H1 (cell line): ENCODE measurements at regions not wholly inside any gene's neighbourhood (a gene's known extent, or its start where the extent isn't known, plus 50 kb on each side); places are given as distances from the start of the nearest gene placed in this dataset.

Source experiments
- CTCF ChIA-PET: fragments of 300-600 bp; sonication (Branson Sonifier 250); formaldehyde crosslinking; loops from one replicate; lab custom pipeline; 2021; ENCODE audit not compliant: partially characterized antibody; lab: Charles Lee
- POLR2A ChIA-PET: fragments of 300-600 bp; sonication (Branson Sonifier 250); formaldehyde crosslinking; loops from one replicate; lab custom pipeline; 2021; ENCODE audit warnings: inconsistent platforms; ENCODE audit not compliant: partially characterized antibody; lab: Charles Lee
- DNase-seq, 2 experiments: peaks; one replicate each; pipeline versions ENCODE4 v3.0.0 to v3.0.0-alpha.2; 2010 to 2022; ENCODE audit warnings: low spot score in 2 of 2, low read depth in 1 of 2, mixed read lengths in 1 of 2
- FAIRE-seq: peaks from 2 replicates; lab custom pipeline; 2011; peaks lifted over from hg19 to GRCh38; lab: Jason Lieb, UNC
- H2AFZ ChIP-seq: 2 replicates; pipeline ENCODE4 v1.8.1; 2012; ENCODE audit warnings: low read length, inconsistent platforms
- H2AK5ac ChIP-seq: 2 replicates; pipeline ENCODE4 v1.6.1; 2013; ENCODE audit warnings: low read depth, low read length
- H2BK120ac ChIP-seq: replicated peaks from 2 replicates; pipeline ENCODE3; 2013; ENCODE audit warnings: low read depth, low read length, inconsistent platforms
- H2BK12ac ChIP-seq: 2 replicates; pipeline ENCODE4 v1.6.1; 2013; ENCODE audit warnings: low read depth, low read length
- H2BK15ac ChIP-seq: 2 replicates; pipeline ENCODE4 v1.6.1; 2013; ENCODE audit warnings: low read length
- H2BK20ac ChIP-seq: 2 replicates; pipeline ENCODE4 v1.6.1; 2013; ENCODE audit warnings: low read length
- H2BK5ac ChIP-seq: 2 replicates; pipeline ENCODE4 v1.6.1; 2013; ENCODE audit warnings: low read depth, low read length
- H3K14ac ChIP-seq: 2 replicates; pipeline ENCODE4 v1.6.1; 2013; ENCODE audit warnings: inconsistent platforms; ENCODE audit not compliant: insufficient read length
- H3K18ac ChIP-seq: 2 replicates; pipeline ENCODE4 v1.6.1; 2013; ENCODE audit warnings: low read length; ENCODE audit errors: extremely low read depth
- H3K23ac ChIP-seq: 2 replicates; pipeline ENCODE4 v1.6.1; 2013; ENCODE audit warnings: inconsistent platforms; ENCODE audit not compliant: insufficient read length
- H3K23me2 ChIP-seq: 2 replicates; pipeline ENCODE4 v1.6.1; 2013; ENCODE audit warnings: low read depth, low read length
- H3K27ac ChIP-seq: 2 replicates; pipeline ENCODE4 v1.6.1; 2011; ENCODE audit warnings: low read depth, low read length, inconsistent platforms
- H3K27me3 ChIP-seq, 4 experiments: replicated peaks in 1 of 4; 1 replicate in 1 of 4; 2 replicates in 3 of 4; pipeline versions ENCODE4 v1.6.1 to v1.8.1; 2011 to 2013; ENCODE audit warnings: low read length in 3 of 4, mild to moderate bottlenecking in 3 of 4, inconsistent platforms in 2 of 4, mixed read lengths in 2 of 4, moderate library complexity in 1 of 4; ENCODE audit not compliant: control insufficient read depth in 3 of 4, insufficient read depth in 3 of 4; ENCODE audit errors: extremely low read depth in 1 of 4
- H3K36me3 ChIP-seq, 4 experiments: 2 replicates each; pipeline versions ENCODE4 v1.6.1 to v1.8.1; 2011 to 2013; ENCODE audit warnings: mild to moderate bottlenecking in 4 of 4, low read length in 3 of 4, moderate library complexity in 2 of 4, control low read depth in 1 of 4, inconsistent platforms in 1 of 4; ENCODE audit not compliant: insufficient read depth in 4 of 4, control insufficient read depth in 2 of 4
- H3K4ac ChIP-seq: replicated peaks from 2 replicates; pipeline ENCODE3; 2013; ENCODE audit warnings: low read length, low read depth, mixed read lengths, inconsistent platforms; ENCODE audit not compliant: insufficient read length
- H3K4me1 ChIP-seq, 4 experiments: replicated peaks in 1 of 4; 1 replicate in 1 of 4; 2 replicates in 3 of 4; pipeline versions ENCODE4 v1.6.1 to v1.8.1; 2011 to 2013; ENCODE audit warnings: low read length in 3 of 4, inconsistent platforms in 2 of 4, mixed read lengths in 1 of 4; ENCODE audit not compliant: insufficient read depth in 4 of 4, control insufficient read depth in 3 of 4
- H3K4me2 ChIP-seq, 2 experiments: 2 replicates each; pipeline versions ENCODE4 v1.6.1 to v1.8.1; 2011 to 2013; ENCODE audit warnings: low read depth in 2 of 2, low read length in 2 of 2, control low read depth in 1 of 2, inconsistent platforms in 1 of 2, mild to moderate bottlenecking in 1 of 2; ENCODE audit not compliant: insufficient read depth in 1 of 2
- H3K4me3 ChIP-seq, 4 experiments: fragments of 200-600, 300-600 bp in 1 of 4; sonication (generic), shearing (Covaris generic), sonication (Bioruptor Twin) in 1 of 4; 2 replicates each; pipeline versions ENCODE4 v1.5.1 to v1.8.1; 2011 to 2016; ENCODE audit warnings: low read length in 4 of 4, low read depth in 3 of 4, control low read depth in 2 of 4, inconsistent platforms in 2 of 4, mild to moderate bottlenecking in 2 of 4, mixed read lengths in 1 of 4, moderate library complexity in 1 of 4; ENCODE audit not compliant: insufficient read depth in 2 of 4; ENCODE audit errors: extremely low read depth in 1 of 4
- H3K56ac ChIP-seq: replicated peaks from 2 replicates; pipeline ENCODE3; 2013; ENCODE audit warnings: low read depth, mild to moderate bottlenecking, mixed read lengths, low read length, inconsistent platforms; ENCODE audit not compliant: insufficient read length
- H3K79me1 ChIP-seq: 2 replicates; pipeline ENCODE4 v1.6.1; 2013; ENCODE audit warnings: low read depth, low read length, control low read depth
- H3K79me2 ChIP-seq, 2 experiments: 2 replicates each; pipeline versions ENCODE4 v1.6.1 to v1.8.1; 2012 to 2013; ENCODE audit warnings: low read length in 2 of 2, mild to moderate bottlenecking in 2 of 2, inconsistent platforms in 1 of 2; ENCODE audit not compliant: insufficient read depth in 2 of 2, control insufficient read depth in 1 of 2
- H3K9ac ChIP-seq, 4 experiments: replicated peaks in 1 of 4; 1 replicate in 1 of 4; 2 replicates in 3 of 4; pipeline versions ENCODE4 v1.6.1 to v1.8.1; 2011 to 2013; ENCODE audit warnings: low read depth in 3 of 4, low read length in 3 of 4, control low read depth in 2 of 4, mild to moderate bottlenecking in 2 of 4, moderate library complexity in 2 of 4, inconsistent platforms in 1 of 4; ENCODE audit errors: extremely low read depth in 1 of 4
- H3K9me3 ChIP-seq, 2 experiments: 2 replicates each; pipeline versions ENCODE4 v1.6.1 to v1.8.1; 2012 to 2013; ENCODE audit warnings: mild to moderate bottlenecking in 2 of 2, moderate library complexity in 2 of 2, control low read depth in 1 of 2, inconsistent platforms in 1 of 2, low read depth in 1 of 2, low read length in 1 of 2, mixed read lengths in 1 of 2; ENCODE audit not compliant: insufficient read depth in 2 of 2
- H4K20me1 ChIP-seq, 2 experiments: replicated peaks in 1 of 2; 2 replicates each; pipeline versions ENCODE3 to v1.8.1; 2011 to 2013; ENCODE audit warnings: inconsistent platforms in 2 of 2, low read length in 2 of 2, mild to moderate bottlenecking in 1 of 2; ENCODE audit not compliant: insufficient read depth in 2 of 2, control insufficient read depth in 1 of 2
- H4K5ac ChIP-seq: 2 replicates; pipeline ENCODE4 v1.6.1; 2013; ENCODE audit warnings: low read length, low read depth, mixed read lengths, inconsistent platforms; ENCODE audit not compliant: insufficient read length
- H4K8ac ChIP-seq: 2 replicates; pipeline ENCODE4 v1.8.0; 2013; ENCODE audit warnings: mild to moderate bottlenecking, moderate library complexity, low read length, inconsistent platforms; ENCODE audit not compliant: insufficient read depth; ENCODE audit errors: extremely low read depth
- H4K91ac ChIP-seq: replicated peaks from 2 replicates; pipeline ENCODE3; 2013; ENCODE audit warnings: low read length, mixed read lengths, inconsistent platforms; ENCODE audit not compliant: insufficient read length
- ASH2L ChIP-seq: fragments of 200-600, 300-600 bp; sonication (generic); IDR thresholded peaks from one replicate; pipeline ENCODE4 v1.7.1; 2017; ENCODE audit warnings: low read length
- CTBP2 ChIP-seq: IDR thresholded peaks from 2 replicates; pipeline ENCODE4 v1.7.0; 2011; ENCODE audit warnings: borderline replicate concordance, mild to moderate bottlenecking, moderate library complexity, mixed read lengths, low read length; ENCODE audit not compliant: insufficient read depth, insufficient read length
- JUN ChIP-seq: IDR thresholded peaks from 2 replicates; pipeline ENCODE4 v1.6.1; 2011; ENCODE audit warnings: low read depth, mild to moderate bottlenecking, improper control_type of control experiment, low read length
- JUND ChIP-seq: IDR thresholded peaks from 2 replicates; pipeline ENCODE4 v1.6.1; 2011; ENCODE audit warnings: mild to moderate bottlenecking, improper control_type of control experiment, low read length
- KDM4A ChIP-seq: IDR thresholded peaks from one replicate; pipeline ENCODE4 v1.7.1; 2012; ENCODE audit warnings: low read depth, mild to moderate bottlenecking, moderate library complexity, low read length, inconsistent platforms; ENCODE audit not compliant: severe bottlenecking
- NANOG ChIP-seq: IDR thresholded peaks from 2 replicates; pipeline ENCODE4 v1.6.1; 2011; ENCODE audit warnings: low read length, low read depth, mild to moderate bottlenecking, inconsistent platforms; ENCODE audit not compliant: insufficient read depth, poor library complexity, severe bottlenecking
- RAD21 ChIP-seq, 2 experiments: IDR thresholded peaks in 1 of 2; conservative IDR thresholded peaks in 1 of 2; 2 replicates each; pipeline ENCODE4 v1.6.1; 2011; ENCODE audit warnings: low read depth in 2 of 2, low read length in 2 of 2, improper control_type of control experiment in 1 of 2, inconsistent platforms in 1 of 2, mild to moderate bottlenecking in 1 of 2, moderate library complexity in 1 of 2
- RBBP5 ChIP-seq: IDR thresholded peaks from 2 replicates; pipeline ENCODE4 v1.7.1; 2012; ENCODE audit warnings: low read depth, mild to moderate bottlenecking, inconsistent platforms, low read length, moderate library complexity, borderline replicate concordance
- RFX5 ChIP-seq: IDR thresholded peaks from 2 replicates; pipeline ENCODE4 v1.6.1; 2011; ENCODE audit warnings: low read depth, low read length, improper control_type of control experiment, borderline replicate concordance
- SIN3A ChIP-seq, 2 experiments: IDR thresholded peaks in 1 of 2; conservative IDR thresholded peaks in 1 of 2; 2 replicates each; pipeline ENCODE4 v1.6.1; 2011 to 2012; ENCODE audit warnings: low read length in 2 of 2, improper control_type of control experiment in 1 of 2, low read depth in 1 of 2, mild to moderate bottlenecking in 1 of 2
- SRF ChIP-seq: IDR thresholded peaks from 2 replicates; pipeline ENCODE4 v1.6.1; 2011; ENCODE audit warnings: mild to moderate bottlenecking, low read depth, low read length, moderate library complexity
- TBP ChIP-seq: IDR thresholded peaks from 2 replicates; pipeline ENCODE4 v1.6.1; 2011; ENCODE audit warnings: low read depth, low read length, improper control_type of control experiment
- WGBS, 2 experiments: shearing (Covaris generic) in 1 of 2; methylation state at CpG; one replicate each; pipeline versions ENCODE4 v1.1.6 to v1.1.7; 2013 to 2015; ENCODE audit warnings: low lambda C conversion rate in 2 of 2, mixed read lengths in 2 of 2, inconsistent platforms in 1 of 2, low coverage in 1 of 2, missing lambda C conversion rate in 1 of 2; ENCODE audit not compliant: insufficient replicate concordance in 2 of 2, insufficient coverage in 1 of 2, insufficient read length in 1 of 2; ENCODE audit errors: extremely low coverage in 1 of 2, missing lambda C conversion rate in 1 of 2; 5-methylcytosine and 5-hydroxymethylcytosine counted together
- TF ChIP-seq, protein P1 (sequence below): IDR thresholded peaks from 2 replicates; pipeline ENCODE4 v1.6.1; 2012; ENCODE audit warnings: inconsistent platforms

DNA sequence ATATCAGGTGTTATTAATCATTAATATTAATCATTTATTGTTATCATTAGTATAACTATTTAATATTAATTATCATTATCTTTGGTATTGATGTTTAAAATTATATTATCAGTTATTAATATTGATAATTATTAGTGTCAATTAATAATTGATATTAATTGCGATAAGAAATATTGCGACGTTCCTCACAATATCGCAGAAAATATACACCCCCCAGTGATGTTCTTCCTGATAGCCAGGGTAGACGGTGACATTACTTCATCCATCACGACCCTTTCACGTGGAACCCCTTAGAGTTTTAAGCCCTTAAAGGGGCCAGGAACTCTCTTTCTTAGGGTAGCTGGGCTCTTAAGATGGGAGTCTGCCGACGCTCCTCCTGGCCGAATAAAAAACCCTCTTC, 98.6 kb upstream of the OSBPL11 start:
- H2BK120ac ChIP-seq: no peak overlapping the region
- no peaks in the 10 kb centered on the region for H3K79me1 ChIP-seq
- no peaks in the 10 kb centered on the region for H3K27me3 ChIP-seq
- H3K4me1 ChIP-seq: no peaks in the 10 kb centered on the region
- H2BK5ac ChIP-seq: no peak overlapping the region
- H4K20me1 ChIP-seq: no peaks in the 10 kb centered on the region
- no peaks in the 10 kb centered on the region for H3K79me2 ChIP-seq
- DNase-seq: no peak
- H3K9me3 ChIP-seq: 0 out of 4 replicates have a peak, but pooled peaks cover 0 to 2% of the 10 kb centered on the region in 2 experiments
- H4K8ac ChIP-seq: no peak overlapping the region
- H2BK12ac ChIP-seq: no peak overlapping the region
- H3K27ac ChIP-seq: no peak overlapping the region
- FAIRE-seq: no peak
- WGBS, 2 experiments: 95% methylated on average over 10 of the region's 10 CpGs; no CpG with 5 or more reads in 1 of the 2 experiments
- H3K23me2 ChIP-seq: no peaks in the 10 kb centered on the region
- no peak overlapping the region for H3K4ac ChIP-seq
- H3K36me3 ChIP-seq: no peaks in the 10 kb centered on the region
- TF ChIP-seq KDM4A: no peak
- TF ChIP-seq NANOG: no peak
- TF ChIP-seq TBP: no peak
- no peak for TF ChIP-seq SIN3A (conservative IDR thresholded peaks at IDR 0.05 in 1 of 2, IDR thresholded peaks at IDR 0.05 in 1 of 2; ENCODE audit: low read depth in 1 of 2, low read length in 2 of 2)
- TF ChIP-seq RBBP5: no peak
- TF ChIP-seq, protein P1, sequence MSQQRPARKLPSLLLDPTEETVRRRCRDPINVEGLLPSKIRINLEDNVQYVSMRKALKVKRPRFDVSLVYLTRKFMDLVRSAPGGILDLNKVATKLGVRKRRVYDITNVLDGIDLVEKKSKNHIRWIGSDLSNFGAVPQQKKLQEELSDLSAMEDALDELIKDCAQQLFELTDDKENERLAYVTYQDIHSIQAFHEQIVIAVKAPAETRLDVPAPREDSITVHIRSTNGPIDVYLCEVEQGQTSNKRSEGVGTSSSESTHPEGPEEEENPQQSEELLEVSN: no peak
- TF ChIP-seq RAD21 (IDR thresholded peaks at IDR 0.05 in 1 of 2, conservative IDR thresholded peaks at IDR 0.05 in 1 of 2; ENCODE audit: low read depth in 2 of 2, low read length in 2 of 2): no peak
- TF ChIP-seq CTBP2: no peak
- no peak for TF ChIP-seq JUND
- no peak for TF ChIP-seq SRF
- no peak for TF ChIP-seq JUN
- TF ChIP-seq ASH2L: no peak
- TF ChIP-seq RFX5: no peak
- H2BK15ac ChIP-seq: no peak overlapping the region
- H3K56ac ChIP-seq: no peak overlapping the region
- no peak overlapping the region for H3K9ac ChIP-seq
- no peak overlapping the region for H3K4me3 ChIP-seq
- H2BK20ac ChIP-seq: no peak overlapping the region
- no peak overlapping the region for H3K18ac ChIP-seq
- CTCF ChIA-PET: interaction anchor here (0.6 kb wide), 1 partner anchor 835 kb away, joined by 3 read pairs; no protein-coding TSS in a partner anchor
- no peak overlapping the region for H3K23ac ChIP-seq
- no peak overlapping the region for H2AK5ac ChIP-seq
- POLR2A ChIA-PET: no interaction called here
- H3K4me2 ChIP-seq: no peak overlapping the region
- no peak overlapping the region for H4K91ac ChIP-seq
- H2AFZ ChIP-seq: no peak overlapping the region
- H4K5ac ChIP-seq: no peak overlapping the region
- no peak overlapping the region for H3K14ac ChIP-seq
